HepG2 (cell line): ENCODE measurements at regions not wholly inside any gene's neighbourhood (a gene's known extent, or its start where the extent isn't known, plus 50 kb on each side); places are given as distances from the start of the nearest gene placed in this dataset.

ENCODE experiments used
- ATAC-seq: fragments of 200-7000 bp; cut with Tn5 transposase; 3 replicates; pipeline ENCODE4 v1.9.1; 2020; ENCODE audit warnings: mild to moderate bottlenecking, moderate library complexity
- BruUV-seq: library from RNA; stranded (reverse); fragments of 400-500 nt; replicated peaks from 2 replicates; lab custom pipeline; 2021; lab: Mats Ljungman, UMichigan
- CTCF ChIA-PET: fragments of 300-600 bp; formaldehyde crosslinking; extraction: SDS; loops from one replicate; lab custom pipeline; 2021; ENCODE audit warnings: low total read pairs, inconsistent platforms, low intra/inter-chr PET ratio; lab: Yijun Ruan, JAX
- POLR2A ChIA-PET: fragments of 350-600 bp; sonication (Branson Sonifier 250); formaldehyde crosslinking; loops from one replicate; lab custom pipeline; 2020; ENCODE audit warnings: antibody characterized with exemption, inconsistent platforms; lab: Yijun Ruan, JAX
- DNase-seq: peaks from one replicate; pipeline ENCODE4 v3.0.0-alpha.2; 2015; ENCODE audit warnings: low spot score
- FAIRE-seq: peaks from 3 replicates; lab custom pipeline; 2011; peaks lifted over from hg19 to GRCh38; lab: Jason Lieb, UNC
- H2AFZ ChIP-seq: one replicate; pipeline ENCODE4 v1.6.1; 2011; ENCODE audit warnings: low read length, inconsistent platforms
- H3K27ac ChIP-seq: fragments of 300-600 bp; 3 replicates; pipeline ENCODE4 v1.8.0; 2011; ENCODE audit warnings: mixed run types, mild to moderate bottlenecking, mixed read lengths, low read length, inconsistent platforms; ENCODE audit not compliant: insufficient read depth; ENCODE audit errors: extremely low read length
- H3K27me3 ChIP-seq, 2 experiments: fragments of 200-600 bp in 1 of 2; 2 replicates in 1 of 2; 3 replicates in 1 of 2; pipeline versions ENCODE4 v1.6.0 to v1.8.0; 2011; ENCODE audit warnings: low read length in 2 of 2, mild to moderate bottlenecking in 2 of 2, moderate library complexity in 2 of 2, inconsistent platforms in 1 of 2; ENCODE audit not compliant: insufficient read depth in 2 of 2, control insufficient read depth in 1 of 2
- H3K36me3 ChIP-seq, 2 experiments: fragments of 200-600 bp in 1 of 2; replicated peaks in 1 of 2; 2 replicates in 1 of 2; 3 replicates in 1 of 2; pipeline versions ENCODE4 v1.5.1 to v1.8.0; 2011; ENCODE audit warnings: low read length in 2 of 2, inconsistent platforms in 1 of 2; ENCODE audit not compliant: insufficient read depth in 2 of 2, control insufficient read depth in 1 of 2
- H3K4me1 ChIP-seq: 2 replicates; pipeline ENCODE4 v1.5.1; 2012; ENCODE audit warnings: low read length, inconsistent platforms; ENCODE audit not compliant: insufficient read depth
- H3K4me2 ChIP-seq: 2 replicates; pipeline ENCODE4 v1.6.0; 2011; ENCODE audit warnings: low read depth, low read length, inconsistent platforms
- H3K4me3 ChIP-seq, 3 experiments: fragments of 200-600 bp in 1 of 3; sonication (generic), shearing (Covaris generic) in 1 of 3; replicated peaks in 1 of 3; 2 replicates each; pipeline ENCODE4 v1.5.1; 2011 to 2016; ENCODE audit warnings: low read length in 3 of 3, inconsistent platforms in 2 of 3, low read depth in 2 of 3, mild to moderate bottlenecking in 2 of 3, control low read depth in 1 of 3, mixed read lengths in 1 of 3; ENCODE audit not compliant: insufficient read depth in 1 of 3
- H3K79me2 ChIP-seq: one replicate; pipeline ENCODE4 v1.6.1; 2011; ENCODE audit warnings: low read length, inconsistent platforms; ENCODE audit not compliant: insufficient read depth
- H3K9ac ChIP-seq: 2 replicates; pipeline ENCODE4 v1.6.0; 2011; ENCODE audit warnings: mild to moderate bottlenecking, low read depth, low read length, inconsistent platforms; ENCODE audit not compliant: insufficient read depth
- H3K9me3 ChIP-seq: 2 replicates; pipeline ENCODE4 v1.5.1; 2012; ENCODE audit warnings: mild to moderate bottlenecking, low read length
- H4K20me1 ChIP-seq: 2 replicates; pipeline ENCODE4 v1.6.0; 2011; ENCODE audit warnings: inconsistent platforms, mild to moderate bottlenecking, low read length, moderate library complexity; ENCODE audit not compliant: insufficient read depth
- NR2C2 ChIP-seq: sonication (generic); formaldehyde crosslinking; IDR thresholded peaks from 2 replicates; pipeline ENCODE4 v1.4.0; 2020; ENCODE audit warnings: missing genetic modification reagents, mild to moderate bottlenecking, moderate library complexity, borderline replicate concordance
- STAG1 ChIP-seq: sonication (generic); formaldehyde crosslinking; IDR thresholded peaks from 2 replicates; pipeline ENCODE4 v1.4.0; 2020; ENCODE audit warnings: missing genetic modification reagents
- ZMYM3 ChIP-seq: sonication (generic); formaldehyde crosslinking; IDR thresholded peaks from 2 replicates; pipeline ENCODE4 v1.5.1; 2020; ENCODE audit warnings: mild to moderate bottlenecking, missing genetic modification reagents
- ZNF17 ChIP-seq: sonication (generic); formaldehyde crosslinking; IDR thresholded peaks from 2 replicates; pipeline ENCODE4 v1.5.0; 2020; ENCODE audit warnings: mild to moderate bottlenecking, missing genetic modification reagents
- ZNF713 ChIP-seq: sonication (generic); formaldehyde crosslinking; IDR thresholded peaks from 2 replicates; pipeline ENCODE4 v1.4.0; 2020; ENCODE audit warnings: mild to moderate bottlenecking, missing genetic modification reagents
- WGBS: methylation state at CpG from one replicate; pipeline ENCODE4 v1.1.6; 2017; ENCODE audit warnings: low lambda C conversion rate; 5-methylcytosine and 5-hydroxymethylcytosine counted together
- in situ Hi-C: cut with HindIII; loops from 2 replicates; pipeline ENCODE4 v1.10.0; 2017; ENCODE audit warnings: low pct_unique_long_range_greater_than_20kb; ENCODE audit not compliant: extremely low pct_ligation_motif_present
- intact Hi-C: fragments of 100-400 bp; cut with micrococcal nuclease; formaldehyde crosslinking; loops from one replicate; pipeline ENCODE4 v1.10.0; 2022; ENCODE audit not compliant: unreplicated experiment
- TF ChIP-seq, protein P1 (sequence below): sonication (generic); formaldehyde crosslinking; IDR thresholded peaks from 2 replicates; pipeline ENCODE4 v1.5.0; 2020; ENCODE audit warnings: mild to moderate bottlenecking, missing genetic modification reagents, moderate library complexity
- TF ChIP-seq, protein P2 (sequence below): sonication (generic); formaldehyde crosslinking; IDR thresholded peaks from 2 replicates; pipeline ENCODE4; 2020; ENCODE audit warnings: missing genetic modification reagents, mild to moderate bottlenecking, borderline replicate concordance

DNA sequence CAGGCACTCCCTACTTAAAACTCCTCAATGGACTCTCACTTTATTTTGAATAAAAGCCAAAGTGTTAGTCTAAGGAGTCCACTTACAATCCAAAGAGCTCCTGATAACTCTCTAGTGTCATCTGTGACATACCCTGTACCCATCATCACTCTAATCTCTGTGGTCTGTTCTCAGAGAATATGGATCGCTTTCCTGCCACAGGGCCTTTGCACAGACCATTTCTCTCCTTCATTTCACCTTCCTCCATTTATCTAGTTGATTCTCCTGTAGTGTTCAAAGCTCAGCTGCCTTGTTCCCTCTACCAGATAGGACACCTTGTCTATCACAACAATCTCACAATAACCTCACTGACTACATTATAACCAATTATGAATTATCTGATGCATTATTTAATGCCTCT is 185.4 kb upstream of the KBTBD8 start:
- DNase-seq (no peak), FAIRE-seq (no peak), ATAC-seq (no peak)
- Histone ChIP-seq H3K27ac (no peak overlapping the region), H3K9me3 (no peaks in the 10 kb centered on the region), H4K20me1 (no peaks in the 10 kb centered on the region), H3K4me2 (no peak overlapping the region), H3K36me3 (no peaks in the 10 kb centered on the region), H3K4me1 (peaks cover 23% of the 10 kb centered on the region), H3K4me3 (no peak overlapping the region), H3K27me3 (no peaks in the 10 kb centered on the region), H3K79me2 (no peaks in the 10 kb centered on the region), H2AFZ (no peak overlapping the region), H3K9ac (no peak overlapping the region)
- in situ Hi-C loops (no loop called here), intact Hi-C loops (no loop called here)
- ChIA-PET POLR2A (no interaction called here), CTCF (no interaction called here)
- BruUV-seq, result no TSS peak
- TF ChIP-seq ZNF17 (CRISPR knock-in tag) (no peak), ZMYM3 (0 out of 2 replicates have a peak, but pooled peaks have one; percentile 58)
- 88% methylated on average over 1 of the region's 1 CpG for WGBS

DNA sequence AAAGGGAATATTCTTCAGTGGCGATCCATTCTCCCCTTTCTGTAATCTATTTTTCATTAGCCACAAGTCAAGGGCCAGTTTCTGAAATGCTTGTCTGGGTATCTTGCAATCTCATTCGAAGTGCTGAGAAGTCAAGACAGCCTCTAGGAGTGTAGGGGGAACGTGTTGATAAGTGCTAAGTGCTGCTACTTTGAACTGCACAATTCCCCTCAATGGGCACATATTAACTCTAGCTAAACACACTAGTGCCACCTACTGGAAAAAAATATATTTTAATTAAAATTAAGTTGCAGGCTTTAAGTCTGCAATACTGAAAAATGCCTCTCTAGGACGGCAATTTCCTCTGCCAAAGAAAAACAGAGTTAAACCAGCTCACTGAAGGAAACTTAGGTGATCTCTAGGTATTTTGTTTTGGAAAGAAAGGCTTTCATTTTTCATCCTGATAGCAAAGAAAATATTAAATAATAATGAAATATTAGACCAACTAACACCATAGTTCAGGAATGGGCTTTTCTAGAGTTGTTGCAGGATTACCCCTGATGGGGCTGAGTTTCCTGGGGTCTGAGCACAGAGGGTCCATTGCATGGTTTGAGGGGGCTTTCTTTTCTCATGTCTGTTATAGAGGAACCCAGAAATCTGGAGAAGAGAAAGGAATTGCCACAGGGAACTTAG is 181.9 kb upstream of the KBTBD8 start:
- Histone ChIP-seq H3K9me3 (no peaks in the 10 kb centered on the region), H3K79me2 (no peaks in the 10 kb centered on the region), H3K27ac (no peak overlapping the region), H3K27me3 (no peaks in the 10 kb centered on the region), H2AFZ (no peak overlapping the region), H3K4me3 (no peak overlapping the region), H3K4me1 (peaks cover 23% of the 10 kb centered on the region), H4K20me1 (no peaks in the 10 kb centered on the region), H3K4me2 (no peak overlapping the region), H3K9ac (no peak overlapping the region), H3K36me3 (no peaks in the 10 kb centered on the region)
- no TSS peak for BruUV-seq
- CTCF ChIA-PET, result interaction anchor here (1.2 to 2.4 kb wide), 4 partner anchors 409 to 562 kb away, joined by 5 to 23 read pairs (median 10); no protein-coding TSS in a partner anchor
- WGBS, result 23% methylated on average over 4 of the region's 4 CpGs
- DNase-seq (peak; percentile 36), ATAC-seq (peak; percentile 82), FAIRE-seq (no peak)
- intact Hi-C loops (loop anchor here (1.0 kb wide), 2 partner anchors 409 to 540 kb away; no protein-coding TSS in a partner anchor), in situ Hi-C loops (loop anchor here (5.0 kb wide), 2 partner anchors 409 to 539 kb away; no protein-coding TSS in a partner anchor)
- POLR2A ChIA-PET, result no interaction called here
- TF ChIP-seq ZNF713 (CRISPR knock-in tag) (no peak), ZMYM3 (no peak), STAG1 (CRISPR knock-in tag) (peak; percentile 74), NR2C2 (CRISPR knock-in tag) (no peak)
- TF ChIP-seq, protein P1, sequence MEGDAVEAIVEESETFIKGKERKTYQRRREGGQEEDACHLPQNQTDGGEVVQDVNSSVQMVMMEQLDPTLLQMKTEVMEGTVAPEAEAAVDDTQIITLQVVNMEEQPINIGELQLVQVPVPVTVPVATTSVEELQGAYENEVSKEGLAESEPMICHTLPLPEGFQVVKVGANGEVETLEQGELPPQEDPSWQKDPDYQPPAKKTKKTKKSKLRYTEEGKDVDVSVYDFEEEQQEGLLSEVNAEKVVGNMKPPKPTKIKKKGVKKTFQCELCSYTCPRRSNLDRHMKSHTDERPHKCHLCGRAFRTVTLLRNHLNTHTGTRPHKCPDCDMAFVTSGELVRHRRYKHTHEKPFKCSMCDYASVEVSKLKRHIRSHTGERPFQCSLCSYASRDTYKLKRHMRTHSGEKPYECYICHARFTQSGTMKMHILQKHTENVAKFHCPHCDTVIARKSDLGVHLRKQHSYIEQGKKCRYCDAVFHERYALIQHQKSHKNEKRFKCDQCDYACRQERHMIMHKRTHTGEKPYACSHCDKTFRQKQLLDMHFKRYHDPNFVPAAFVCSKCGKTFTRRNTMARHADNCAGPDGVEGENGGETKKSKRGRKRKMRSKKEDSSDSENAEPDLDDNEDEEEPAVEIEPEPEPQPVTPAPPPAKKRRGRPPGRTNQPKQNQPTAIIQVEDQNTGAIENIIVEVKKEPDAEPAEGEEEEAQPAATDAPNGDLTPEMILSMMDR (CRISPR knock-in tag), result peak; percentile 65
- TF ChIP-seq, protein P2, sequence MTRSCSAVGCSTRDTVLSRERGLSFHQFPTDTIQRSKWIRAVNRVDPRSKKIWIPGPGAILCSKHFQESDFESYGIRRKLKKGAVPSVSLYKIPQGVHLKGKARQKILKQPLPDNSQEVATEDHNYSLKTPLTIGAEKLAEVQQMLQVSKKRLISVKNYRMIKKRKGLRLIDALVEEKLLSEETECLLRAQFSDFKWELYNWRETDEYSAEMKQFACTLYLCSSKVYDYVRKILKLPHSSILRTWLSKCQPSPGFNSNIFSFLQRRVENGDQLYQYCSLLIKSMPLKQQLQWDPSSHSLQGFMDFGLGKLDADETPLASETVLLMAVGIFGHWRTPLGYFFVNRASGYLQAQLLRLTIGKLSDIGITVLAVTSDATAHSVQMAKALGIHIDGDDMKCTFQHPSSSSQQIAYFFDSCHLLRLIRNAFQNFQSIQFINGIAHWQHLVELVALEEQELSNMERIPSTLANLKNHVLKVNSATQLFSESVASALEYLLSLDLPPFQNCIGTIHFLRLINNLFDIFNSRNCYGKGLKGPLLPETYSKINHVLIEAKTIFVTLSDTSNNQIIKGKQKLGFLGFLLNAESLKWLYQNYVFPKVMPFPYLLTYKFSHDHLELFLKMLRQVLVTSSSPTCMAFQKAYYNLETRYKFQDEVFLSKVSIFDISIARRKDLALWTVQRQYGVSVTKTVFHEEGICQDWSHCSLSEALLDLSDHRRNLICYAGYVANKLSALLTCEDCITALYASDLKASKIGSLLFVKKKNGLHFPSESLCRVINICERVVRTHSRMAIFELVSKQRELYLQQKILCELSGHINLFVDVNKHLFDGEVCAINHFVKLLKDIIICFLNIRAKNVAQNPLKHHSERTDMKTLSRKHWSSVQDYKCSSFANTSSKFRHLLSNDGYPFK (CRISPR knock-in tag), result no peak
